ENCODE measurements at regions not wholly inside any gene's neighbourhood (a gene's known extent, or its start where the extent isn't known, plus 50 kb on each side); places are given as distances from the start of the nearest gene placed in this dataset.

DNA sequence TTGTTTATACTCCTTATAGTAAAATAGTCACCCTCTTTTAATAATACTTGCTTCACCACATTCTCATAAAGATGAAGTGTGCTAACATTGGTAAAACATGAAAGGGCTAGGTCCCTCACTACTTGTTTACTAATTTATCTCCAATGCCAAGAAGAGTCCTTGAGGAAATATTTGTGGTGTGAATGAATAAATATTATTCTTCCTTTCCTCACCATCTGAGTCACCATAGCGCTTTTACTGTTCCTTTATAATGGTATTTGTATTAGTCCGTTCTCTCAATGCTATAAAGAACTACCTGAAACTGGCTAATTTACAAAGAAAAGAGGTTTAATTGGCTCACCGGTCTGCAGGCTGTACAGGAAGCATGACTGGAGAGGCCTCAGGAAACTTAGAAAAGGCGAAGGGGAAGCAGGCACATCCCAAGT lies 222.8 kb upstream of the ZRANB2 start:
- H3K4me3 Mint-ChIP-seq (ENCODE audit: unreplicated experiment) = no peak overlapping the region
- no peak overlapping the region for H3K27ac Mint-ChIP-seq (ENCODE audit: unreplicated experiment)
- no peaks in the 10 kb centered on the region for H3K4me1 Mint-ChIP-seq (ENCODE audit: low read depth, unreplicated experiment)
- BruUV-seq (replicated peaks) = no TSS peak
- H3K4me1 ChIP-seq = no peaks in the 10 kb centered on the region
- no peak overlapping the region for H3K4me3 ChIP-seq (ENCODE audit: low read depth, low read length)
- CTCF ChIA-PET = no interaction called here
- H3K27me3 ChIP-seq (replicated peaks; ENCODE audit: control insufficient read depth, insufficient read depth, low read length) = no peaks in the 10 kb centered on the region
- no peak for DNase-seq
- H3K9me3 Mint-ChIP-seq (ENCODE audit: unreplicated experiment) = no peaks in the 10 kb centered on the region
- intact Hi-C loops (cut with micrococcal nuclease; ENCODE audit: unreplicated experiment) = no loop called here
- POLR2A ChIA-PET = no interaction called here
- no peaks in the 10 kb centered on the region for H3K36me3 Mint-ChIP-seq (ENCODE audit: insufficient read depth, unreplicated experiment)
- no peaks in the 10 kb centered on the region for H3K36me3 ChIP-seq (ENCODE audit: control insufficient read depth, insufficient read depth, low read length)
- no peaks in the 10 kb centered on the region for H3K27me3 Mint-ChIP-seq (ENCODE audit: insufficient read depth, unreplicated experiment)
- H3K9me3 ChIP-seq = no peaks in the 10 kb centered on the region
- TF ChIP-seq, protein P1, sequence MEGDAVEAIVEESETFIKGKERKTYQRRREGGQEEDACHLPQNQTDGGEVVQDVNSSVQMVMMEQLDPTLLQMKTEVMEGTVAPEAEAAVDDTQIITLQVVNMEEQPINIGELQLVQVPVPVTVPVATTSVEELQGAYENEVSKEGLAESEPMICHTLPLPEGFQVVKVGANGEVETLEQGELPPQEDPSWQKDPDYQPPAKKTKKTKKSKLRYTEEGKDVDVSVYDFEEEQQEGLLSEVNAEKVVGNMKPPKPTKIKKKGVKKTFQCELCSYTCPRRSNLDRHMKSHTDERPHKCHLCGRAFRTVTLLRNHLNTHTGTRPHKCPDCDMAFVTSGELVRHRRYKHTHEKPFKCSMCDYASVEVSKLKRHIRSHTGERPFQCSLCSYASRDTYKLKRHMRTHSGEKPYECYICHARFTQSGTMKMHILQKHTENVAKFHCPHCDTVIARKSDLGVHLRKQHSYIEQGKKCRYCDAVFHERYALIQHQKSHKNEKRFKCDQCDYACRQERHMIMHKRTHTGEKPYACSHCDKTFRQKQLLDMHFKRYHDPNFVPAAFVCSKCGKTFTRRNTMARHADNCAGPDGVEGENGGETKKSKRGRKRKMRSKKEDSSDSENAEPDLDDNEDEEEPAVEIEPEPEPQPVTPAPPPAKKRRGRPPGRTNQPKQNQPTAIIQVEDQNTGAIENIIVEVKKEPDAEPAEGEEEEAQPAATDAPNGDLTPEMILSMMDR (IDR thresholded peaks at IDR 0.05; ENCODE audit: insufficient read depth in 1 of 2, low read depth in 1 of 2, low read length in 1 of 2, severe bottlenecking in 1 of 2, unreplicated experiment in 1 of 2) = no peak

DNA sequence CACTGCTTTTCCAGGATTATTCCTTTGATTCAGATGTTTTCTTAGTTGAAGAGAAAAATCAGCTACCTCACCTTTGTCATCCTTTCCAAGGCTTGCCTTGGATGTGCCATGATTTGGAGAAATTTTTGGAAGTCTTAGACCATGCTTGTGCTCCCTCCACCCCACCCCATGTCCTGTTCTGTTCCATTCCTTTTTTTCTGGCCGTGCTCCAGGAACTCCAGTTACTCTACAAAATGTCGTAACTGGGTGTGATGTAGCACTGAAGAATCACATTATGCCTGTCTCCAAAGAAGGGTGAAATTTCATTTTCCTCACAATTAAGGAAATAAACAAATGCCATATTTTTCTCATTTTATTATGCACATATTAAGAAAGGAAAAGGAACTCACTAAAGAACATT lies 217.8 kb upstream of the ZRANB2 start:
- intact Hi-C loops (cut with micrococcal nuclease; ENCODE audit: unreplicated experiment) = no loop called here
- Histone ChIP-seq H3K36me3 (ENCODE audit: control insufficient read depth, insufficient read depth, low read length) (no peaks in the 10 kb centered on the region), H3K4me3 (ENCODE audit: low read depth, low read length) (no peak overlapping the region), H3K9me3 (no peaks in the 10 kb centered on the region), H3K4me1 (no peaks in the 10 kb centered on the region), H3K27me3 (replicated peaks; ENCODE audit: control insufficient read depth, insufficient read depth, low read length) (no peaks in the 10 kb centered on the region)
- BruUV-seq (replicated peaks) = no TSS peak
- H3K4me3 Mint-ChIP-seq (ENCODE audit: unreplicated experiment) = no peak overlapping the region
- ChIA-PET POLR2A (no interaction called here), CTCF (no interaction called here)
- TF ChIP-seq, protein P1 (IDR thresholded peaks at IDR 0.05; ENCODE audit: insufficient read depth in 1 of 2, low read depth in 1 of 2, low read length in 1 of 2, severe bottlenecking in 1 of 2, unreplicated experiment in 1 of 2) = no peak
- no peaks in the 10 kb centered on the region for H3K36me3 Mint-ChIP-seq (ENCODE audit: insufficient read depth, unreplicated experiment)
- H3K27me3 Mint-ChIP-seq (ENCODE audit: insufficient read depth, unreplicated experiment) = peaks cover 4% of the 10 kb centered on the region
- H3K9me3 Mint-ChIP-seq (ENCODE audit: unreplicated experiment) = no peaks in the 10 kb centered on the region
- DNase-seq = no peak
- no peaks in the 10 kb centered on the region for H3K4me1 Mint-ChIP-seq (ENCODE audit: low read depth, unreplicated experiment)
- no peak overlapping the region for H3K27ac Mint-ChIP-seq (ENCODE audit: unreplicated experiment)

DNA sequence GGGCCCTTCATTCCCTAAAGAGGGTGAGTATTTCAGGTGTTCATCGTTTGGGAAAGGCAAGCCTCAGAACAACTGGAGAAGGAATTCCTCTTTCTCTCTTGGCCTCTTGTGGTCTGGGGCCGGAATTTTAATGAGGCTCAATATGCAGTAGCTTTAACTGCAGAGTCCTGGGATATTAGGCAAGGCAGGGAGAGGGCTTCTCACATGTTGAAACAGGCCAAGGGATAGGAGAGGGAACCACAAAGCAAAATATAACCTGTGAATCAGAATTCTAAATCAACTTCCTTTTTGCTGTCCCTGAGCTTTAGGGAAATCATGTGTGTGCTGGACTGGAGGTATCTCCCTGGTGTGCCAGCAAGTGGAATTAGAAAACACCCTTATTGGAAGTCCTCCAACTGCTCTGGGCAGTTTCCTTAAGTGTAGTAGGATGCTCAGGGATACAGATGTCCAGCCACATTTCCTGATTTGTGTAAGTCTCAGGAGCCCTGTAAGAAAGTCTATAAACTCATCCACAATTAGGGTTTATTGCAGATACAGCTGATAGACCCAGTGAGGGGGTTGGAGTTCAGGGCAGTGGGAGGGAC lies 215.8 kb upstream of the ZRANB2 start:
- H3K9me3 Mint-ChIP-seq (ENCODE audit: unreplicated experiment) = no peaks in the 10 kb centered on the region
- H3K27me3 Mint-ChIP-seq (ENCODE audit: insufficient read depth, unreplicated experiment) = peaks cover 4% of the 10 kb centered on the region
- no peak overlapping the region for H3K27ac Mint-ChIP-seq (ENCODE audit: unreplicated experiment)
- H3K4me3 ChIP-seq (ENCODE audit: low read depth, low read length) = no peak overlapping the region
- no peaks in the 10 kb centered on the region for H3K36me3 ChIP-seq (ENCODE audit: control insufficient read depth, insufficient read depth, low read length)
- no peaks in the 10 kb centered on the region for H3K36me3 Mint-ChIP-seq (ENCODE audit: insufficient read depth, unreplicated experiment)
- no peaks in the 10 kb centered on the region for H3K4me1 Mint-ChIP-seq (ENCODE audit: low read depth, unreplicated experiment)
- H3K9me3 ChIP-seq = no peaks in the 10 kb centered on the region
- intact Hi-C loops (cut with micrococcal nuclease; ENCODE audit: unreplicated experiment) = no loop called here
- ChIA-PET CTCF (no interaction called here), POLR2A (no interaction called here)
- H3K4me3 Mint-ChIP-seq (ENCODE audit: unreplicated experiment) = no peak overlapping the region
- no peaks in the 10 kb centered on the region for H3K4me1 ChIP-seq
- TF ChIP-seq, protein P1 (IDR thresholded peaks at IDR 0.05; ENCODE audit: insufficient read depth in 1 of 2, low read depth in 1 of 2, low read length in 1 of 2, severe bottlenecking in 1 of 2, unreplicated experiment in 1 of 2) = no peak
- BruUV-seq (replicated peaks) = no TSS peak
- no peak for DNase-seq
- no peaks in the 10 kb centered on the region for H3K27me3 ChIP-seq (replicated peaks; ENCODE audit: control insufficient read depth, insufficient read depth, low read length)

Data from Caco-2 (cell line).